ENCODE measurements at regions not wholly inside any gene's neighbourhood (a gene's known extent, or its start where the extent isn't known, plus 50 kb on each side); places are given as distances from the start of the nearest gene placed in this dataset.
A peak's percentile ranks its signal among the peaks of the same experiment; 100 is the strongest.

DNA sequence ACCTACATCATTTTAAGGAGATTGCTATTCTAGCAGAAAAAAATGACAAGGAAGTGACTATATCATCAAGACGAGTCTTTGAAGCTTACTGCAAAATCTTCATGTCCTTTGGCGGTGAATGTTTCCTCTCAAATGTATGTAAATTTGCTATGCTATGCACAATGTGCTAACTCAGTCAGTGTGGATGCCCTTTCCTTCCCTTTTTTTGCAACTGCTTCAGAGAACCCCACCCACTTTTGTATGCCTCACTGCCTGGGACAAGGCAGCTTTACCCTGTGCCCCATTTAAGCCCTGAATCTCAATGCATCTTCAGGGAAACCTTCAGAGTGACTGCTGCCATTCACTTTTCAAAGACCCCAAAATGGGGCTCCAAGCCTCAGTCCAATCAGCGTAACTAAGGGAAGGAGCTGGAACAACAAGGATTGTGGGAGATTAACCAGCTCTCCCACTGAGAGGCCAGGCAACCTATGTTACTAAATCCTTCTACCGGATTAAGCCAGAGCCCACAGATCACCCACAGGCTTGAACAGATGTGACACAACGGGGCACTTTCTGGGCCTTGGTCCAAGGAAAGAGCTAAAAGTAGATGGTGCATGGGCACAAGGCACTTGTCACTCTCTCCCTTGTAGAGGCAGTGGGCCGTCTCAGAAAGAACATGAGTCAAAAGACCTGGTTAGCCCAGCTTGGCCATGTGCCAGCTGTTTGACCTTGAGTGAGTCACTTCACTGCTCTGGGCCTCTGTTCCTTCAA, 154.4 kb downstream of the PLPP3 start:
- peak; percentile 86 for DNase-seq (ENCODE audit: low spot score)
- intact Hi-C loops (cut with DNase I) = loop anchor here (5.0 kb wide), 1 partner anchor 48 kb away; no protein-coding TSS in a partner anchor

DNA sequence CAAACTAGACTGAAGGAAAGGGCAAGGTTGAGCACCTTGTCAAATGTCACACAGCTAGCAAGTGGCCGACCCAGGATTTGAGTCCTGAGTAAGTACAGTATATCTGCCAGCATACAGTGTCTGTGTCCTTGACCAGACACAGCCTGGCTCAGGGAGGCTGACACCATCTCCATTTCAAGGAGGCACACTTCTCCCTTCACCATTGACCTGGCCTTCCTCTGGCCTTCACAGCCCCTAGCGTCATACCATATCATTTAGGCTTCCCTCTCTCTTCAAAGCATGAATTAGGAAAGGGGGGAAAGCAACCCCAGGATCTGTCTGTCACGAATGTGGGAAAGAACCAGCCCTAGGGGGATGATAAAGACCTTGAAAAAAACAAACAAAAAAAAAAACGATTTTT, 155.6 kb downstream of the PLPP3 start:
- no peak for DNase-seq (ENCODE audit: low spot score)
- intact Hi-C loops (cut with DNase I) = no loop called here

DNA sequence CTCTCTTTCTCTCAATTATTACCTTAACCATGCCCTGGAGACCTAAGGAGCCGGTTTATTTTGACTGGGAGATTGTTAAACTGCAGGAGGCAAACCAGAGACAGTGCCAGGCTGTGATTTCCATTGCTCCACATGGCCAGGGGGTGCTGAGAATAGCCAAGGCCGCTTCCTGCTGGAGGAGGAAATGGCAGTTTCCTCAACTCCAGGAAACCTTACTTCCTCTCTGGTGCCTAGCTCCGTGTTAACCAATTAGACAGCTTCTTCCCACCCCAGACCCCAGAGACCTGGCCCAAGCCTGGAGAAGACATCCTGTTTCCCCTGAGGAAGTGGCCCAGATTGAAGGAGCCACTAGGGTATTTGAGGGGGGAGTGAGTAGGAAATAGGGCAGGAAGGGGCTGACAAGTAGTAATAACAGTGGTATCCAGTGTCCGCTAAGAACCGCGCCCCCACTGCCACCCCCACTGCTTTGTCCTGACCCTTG, 161.2 kb downstream of the PLPP3 start:
- intact Hi-C loops (cut with DNase I) = loop anchor here (10.0 kb wide), 1 partner anchor 1053 kb away; no protein-coding TSS in a partner anchor
- no peak for DNase-seq (ENCODE audit: low spot score)

DNA sequence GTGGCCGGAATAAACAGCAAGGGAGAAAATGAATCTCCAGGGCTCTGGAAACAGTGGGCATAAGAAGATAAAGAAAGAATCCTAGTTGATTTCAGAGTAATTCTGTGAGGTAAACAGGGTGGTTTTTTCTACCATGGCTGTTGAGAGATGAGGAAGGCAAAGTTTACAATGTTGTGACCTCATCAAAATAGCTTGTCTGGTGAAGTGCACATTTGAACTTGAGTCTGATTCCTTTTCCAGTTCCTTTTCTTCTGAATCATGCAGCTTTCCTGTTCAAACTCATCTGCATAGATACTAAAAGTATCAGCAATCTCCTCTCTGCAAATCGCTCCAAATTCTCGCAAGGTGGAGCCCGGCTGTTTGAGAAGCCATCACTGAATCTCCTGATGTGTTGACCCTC, 161.7 kb downstream of the PLPP3 start:
- intact Hi-C loops (cut with DNase I) = loop anchor here (10.0 kb wide), 1 partner anchor 1053 kb away; no protein-coding TSS in a partner anchor
- DNase-seq (ENCODE audit: low spot score) = no peak

DNA sequence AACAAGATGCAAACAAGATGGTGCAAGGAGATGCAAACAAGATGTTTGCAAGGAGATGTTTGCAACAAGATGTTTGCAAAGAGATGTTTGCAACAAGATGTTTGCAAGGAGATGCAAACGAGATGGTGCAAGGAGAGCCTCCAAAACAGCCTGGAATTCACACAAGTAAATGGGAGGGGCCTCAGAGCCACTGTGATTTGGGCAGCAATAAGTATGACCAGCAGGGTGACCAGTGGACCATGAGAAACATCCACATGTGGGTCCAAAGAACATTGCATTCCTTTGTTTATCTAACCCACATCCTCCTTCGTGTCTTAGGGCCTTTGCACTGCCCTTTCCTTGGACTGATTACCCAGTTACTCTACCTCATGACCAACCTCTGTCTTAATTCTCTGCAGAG, 162.9 kb downstream of the PLPP3 start:
- intact Hi-C loops (cut with DNase I) = loop anchor here (10.0 kb wide), 1 partner anchor 1052 kb away; no protein-coding TSS in a partner anchor
- DNase-seq (ENCODE audit: low spot score) = no peak

DNA sequence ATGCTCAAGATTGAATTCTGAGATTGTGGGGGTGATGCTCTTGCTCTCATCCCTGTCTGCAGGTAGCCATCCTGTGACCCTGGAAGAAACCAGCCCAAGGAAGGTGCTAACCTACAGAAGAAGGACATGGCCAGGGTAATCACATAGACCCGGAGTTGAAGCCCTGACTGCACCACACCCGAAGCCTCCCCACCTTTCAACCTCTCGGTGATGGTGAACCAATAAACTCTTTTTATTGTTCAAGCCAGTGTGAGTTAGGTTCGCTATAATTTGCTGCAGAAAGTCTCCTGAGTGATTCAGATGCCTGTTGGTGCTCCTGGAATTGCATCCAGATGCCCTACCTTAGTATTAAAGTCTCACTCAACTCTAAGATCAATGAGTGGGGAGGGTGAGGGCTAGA, 163.6 kb downstream of the PLPP3 start:
- no peak for DNase-seq (ENCODE audit: low spot score)
- intact Hi-C loops (cut with DNase I) = loop anchor here (10.0 kb wide), 1 partner anchor 1051 kb away; no protein-coding TSS in a partner anchor

DNA sequence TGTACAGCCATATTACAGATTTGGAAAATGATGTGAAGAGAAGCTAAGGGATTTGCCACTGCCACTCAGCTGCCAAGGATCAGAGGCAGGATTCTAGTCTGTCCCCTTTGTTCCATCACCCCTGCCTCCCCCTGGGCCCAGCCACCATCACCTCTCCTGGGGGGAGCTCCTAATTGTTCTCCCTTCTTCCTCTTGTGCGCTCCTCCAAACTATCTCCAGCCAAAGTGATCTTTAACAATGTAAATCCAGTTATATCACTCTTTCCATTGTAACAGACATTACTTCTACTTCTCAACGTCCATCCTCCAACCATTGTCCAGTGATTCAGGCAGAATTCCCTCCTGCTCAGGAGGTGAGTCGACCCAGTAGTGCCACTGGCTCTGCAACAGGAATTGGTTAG, 164.1 kb downstream of the PLPP3 start:
- intact Hi-C loops (cut with DNase I) = loop anchor here (10.0 kb wide), 1 partner anchor 1050 kb away; no protein-coding TSS in a partner anchor
- no peak for DNase-seq (ENCODE audit: low spot score)

DNA sequence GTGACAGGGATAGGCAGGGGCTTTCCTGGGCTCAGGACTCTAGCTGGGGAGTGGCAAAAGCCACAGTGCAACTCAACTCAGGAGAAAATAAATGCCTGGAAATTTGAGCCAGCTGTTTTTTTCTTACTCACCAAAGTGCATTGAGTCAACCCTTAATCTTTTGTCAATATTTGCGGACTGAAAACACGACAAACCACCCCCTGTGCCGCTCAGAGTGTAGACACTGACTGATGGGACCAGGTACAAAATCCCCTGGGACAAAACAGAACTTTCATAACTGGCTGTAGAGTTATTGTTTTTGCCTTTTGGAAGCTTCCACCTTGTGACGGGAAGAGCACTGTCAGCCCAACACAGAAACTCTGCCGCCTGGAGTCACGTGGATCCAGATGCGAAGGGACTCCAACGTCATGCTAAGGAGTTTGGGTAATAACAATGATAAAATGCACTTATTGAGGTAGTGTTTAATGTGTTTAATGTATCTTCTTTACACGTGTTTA, 164.6 kb downstream of the PLPP3 start:
- DNase-seq (ENCODE audit: low spot score) = no peak
- intact Hi-C loops (cut with DNase I) = loop anchor here (5.0 to 10.0 kb wide), 4 partner anchors 43 to 1050 kb away; no protein-coding TSS in a partner anchor

DNA sequence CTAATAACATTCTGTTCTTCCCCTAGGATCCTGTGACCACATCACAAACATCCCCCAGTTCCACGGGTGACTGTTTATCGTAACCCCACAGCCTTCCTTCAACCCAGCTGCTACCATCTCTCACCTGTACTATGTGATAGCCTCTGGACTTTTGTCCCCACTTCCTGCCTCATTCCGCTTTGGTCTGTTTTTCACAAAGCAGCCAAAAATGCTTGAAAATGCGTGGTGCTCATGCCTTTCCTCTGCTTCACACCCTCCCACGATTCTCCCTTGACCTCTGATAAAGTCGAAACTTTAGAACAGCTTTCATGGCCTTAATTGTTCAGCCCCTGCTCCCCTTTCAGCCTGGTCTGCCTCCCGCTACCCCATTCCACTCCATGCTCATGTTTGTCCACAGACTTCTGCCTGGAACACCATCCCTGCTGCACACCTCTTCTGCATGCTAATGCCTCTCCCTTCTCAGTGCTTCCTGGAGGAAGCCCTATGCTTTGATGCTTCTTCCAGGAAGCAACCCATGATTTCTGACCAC, 165.6 kb downstream of the PLPP3 start:
- intact Hi-C loops (cut with DNase I) = loop anchor here (2.0 to 10.0 kb wide), 5 partner anchors 44 to 1049 kb away; partner anchors contain the start of gene PLPP3
- no peak for DNase-seq (ENCODE audit: low spot score)

DNA sequence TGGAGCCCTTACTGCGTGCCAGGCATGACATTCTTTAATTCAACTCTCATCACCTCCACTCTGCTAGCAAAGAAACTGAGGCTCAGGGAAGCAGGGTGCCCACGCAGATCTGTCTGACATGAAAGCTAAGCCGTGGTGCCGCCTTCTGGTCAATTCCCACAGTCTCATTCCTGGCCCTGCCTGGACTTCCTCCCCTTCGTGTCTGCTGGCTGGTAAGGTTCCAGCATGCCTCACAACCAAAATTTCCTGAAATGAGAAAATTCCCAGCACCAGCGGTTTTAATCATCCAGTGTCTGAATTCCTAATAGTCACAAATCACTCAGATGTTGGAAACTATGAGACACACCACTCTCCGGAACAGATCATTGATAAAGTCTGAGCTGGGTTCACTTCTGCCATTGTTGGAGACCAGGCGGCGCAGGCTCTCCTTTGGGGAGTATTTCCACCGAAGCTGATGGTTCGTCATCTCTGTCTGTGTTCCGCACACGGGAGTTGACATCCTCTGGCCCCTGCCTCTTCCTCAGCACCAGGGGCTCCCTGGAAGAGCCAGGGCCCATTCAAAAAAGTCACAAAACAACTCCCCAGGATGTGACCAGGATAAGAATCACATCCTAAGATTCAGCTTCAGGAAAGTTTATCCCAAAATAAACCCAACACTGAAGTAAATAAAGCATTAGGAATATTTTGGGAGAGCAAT, 167.7 kb downstream of the PLPP3 start:
- DNase-seq (ENCODE audit: low spot score) = peak; percentile 79
- intact Hi-C loops (cut with DNase I) = loop anchor here (2.0 to 10.0 kb wide), 5 partner anchors 46 to 1047 kb away; partner anchors contain the start of gene PLPP3

DNA sequence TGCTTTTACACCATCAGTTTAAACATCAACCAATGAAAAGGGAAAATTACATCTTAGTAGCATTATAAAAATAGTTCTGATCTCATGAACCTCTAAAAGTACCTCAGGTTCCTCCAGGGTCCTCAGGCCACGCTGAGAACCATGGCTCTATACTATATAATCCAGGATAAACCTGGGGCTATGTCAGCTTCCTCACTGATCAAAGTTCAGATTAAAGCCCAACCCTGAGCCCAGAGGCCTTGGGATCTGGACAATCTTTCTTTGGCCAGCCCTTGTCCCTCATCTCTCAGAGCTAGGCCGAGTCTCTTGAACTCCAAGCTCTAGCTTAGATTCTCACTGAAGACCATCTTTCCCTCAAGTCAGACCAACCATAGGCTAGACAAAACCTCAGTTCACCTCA, 168.3 kb downstream of the PLPP3 start:
- intact Hi-C loops (cut with DNase I) = loop anchor here (5.0 to 10.0 kb wide), 4 partner anchors 46 to 1046 kb away; no protein-coding TSS in a partner anchor

DNA sequence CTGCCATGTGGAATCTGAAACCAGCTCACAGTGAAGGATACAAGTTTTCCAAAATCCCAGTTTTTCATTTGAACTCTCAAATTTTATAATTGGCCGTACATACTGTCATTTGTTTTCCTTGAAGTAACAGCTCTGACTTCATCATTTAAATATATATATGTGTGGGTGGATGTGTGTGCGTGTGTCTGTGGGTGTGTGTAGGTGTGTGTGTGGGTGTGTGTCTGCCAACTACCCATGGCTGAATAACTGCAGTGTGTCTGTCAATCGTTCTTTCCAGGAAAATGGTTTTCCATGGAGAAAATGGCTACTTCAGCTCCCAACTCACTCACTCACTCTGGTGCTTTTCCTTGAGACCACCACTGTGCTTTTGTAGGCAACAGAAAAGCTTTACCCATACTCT, 169.0 kb downstream of the PLPP3 start:
- intact Hi-C loops (cut with DNase I) = loop anchor here (5.0 to 10.0 kb wide), 4 partner anchors 47 to 1046 kb away; no protein-coding TSS in a partner anchor
- no peak for DNase-seq (ENCODE audit: low spot score)

More for the DNA sequence above, 168.3 kb downstream of the PLPP3 start:
- no peak for DNase-seq (ENCODE audit: low spot score)

DNA sequence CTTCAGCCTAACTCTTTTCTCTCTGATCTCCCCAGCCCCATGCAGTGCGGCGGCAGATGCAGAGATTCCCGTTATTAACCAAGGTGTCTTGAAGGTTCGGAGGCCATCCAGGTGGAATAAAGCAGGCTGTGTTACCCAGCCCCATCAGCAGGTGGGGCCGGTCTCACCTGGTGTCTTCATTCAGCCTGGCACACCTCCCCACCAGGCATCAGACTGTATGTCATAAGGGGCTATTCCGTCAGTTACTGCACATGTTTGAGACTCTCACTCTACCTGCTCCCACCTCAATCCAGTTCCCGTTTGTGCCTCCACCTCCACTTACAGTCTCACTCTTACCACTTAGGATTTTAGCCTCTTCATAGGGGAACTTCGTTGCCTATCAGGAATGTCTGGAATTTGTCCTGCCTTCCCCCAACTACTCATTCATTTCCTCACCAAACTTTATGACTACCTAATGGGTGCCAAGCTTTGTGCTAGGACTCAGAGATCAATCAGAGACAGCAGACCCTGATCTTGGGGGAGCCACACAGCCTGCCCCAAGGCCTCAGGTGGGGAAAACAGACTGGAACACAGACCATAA, 170.2 kb downstream of the PLPP3 start:
- intact Hi-C loops (cut with DNase I) = loop anchor here (10.0 kb wide), 2 partner anchors 114 to 334 kb away; no protein-coding TSS in a partner anchor
- DNase-seq (ENCODE audit: low spot score) = no peak

DNA sequence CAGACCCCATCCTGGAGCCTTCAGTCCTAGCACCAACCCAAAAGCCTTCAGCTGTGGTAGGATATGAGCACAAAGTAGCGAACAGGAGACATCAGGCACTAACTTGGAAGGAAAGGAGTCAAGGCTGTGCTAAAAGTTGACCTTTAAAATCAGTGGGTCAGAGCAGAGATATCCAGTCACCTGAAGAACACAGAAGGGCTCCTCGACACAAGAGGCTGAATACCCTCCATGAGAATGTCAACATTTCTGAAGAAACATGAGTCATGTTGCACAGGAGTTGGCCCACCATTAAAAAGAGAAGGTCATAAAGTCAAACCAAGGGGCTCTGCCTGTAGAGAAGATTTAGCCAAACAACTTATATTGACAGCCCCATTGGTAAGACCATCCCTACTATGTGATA, 172.5 kb downstream of the PLPP3 start:
- no peak for DNase-seq (ENCODE audit: low spot score)
- intact Hi-C loops (cut with DNase I) = loop anchor here (10.0 kb wide), 2 partner anchors 112 to 332 kb away; no protein-coding TSS in a partner anchor

DNA sequence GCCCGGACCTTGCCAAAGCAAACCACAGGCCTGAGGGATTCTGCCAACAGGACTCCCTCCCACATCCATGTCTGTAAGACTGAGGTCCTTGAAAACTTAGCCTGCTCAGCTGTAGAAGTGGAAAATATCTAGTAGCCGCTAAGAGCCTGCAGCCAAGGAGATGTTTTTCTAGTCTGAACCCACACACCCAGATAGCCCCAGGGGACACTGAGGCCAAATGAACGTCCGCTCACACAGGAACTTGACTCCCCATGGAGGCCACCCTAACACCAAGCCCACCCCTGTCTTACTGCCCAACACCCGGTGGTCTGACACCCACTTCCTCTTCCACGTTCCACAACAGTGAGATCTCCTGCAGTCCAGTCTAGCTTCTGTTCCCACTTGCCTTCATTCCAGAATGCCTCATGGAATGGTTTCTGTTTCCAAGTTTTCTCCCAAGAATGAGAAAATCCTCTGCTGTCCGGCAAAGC, 174.8 kb downstream of the PLPP3 start:
- peak; percentile 81 for DNase-seq (ENCODE audit: low spot score)
- intact Hi-C loops (cut with DNase I) = loop anchor here (5.0 to 10.0 kb wide), 3 partner anchors 110 to 330 kb away; no protein-coding TSS in a partner anchor

DNA sequence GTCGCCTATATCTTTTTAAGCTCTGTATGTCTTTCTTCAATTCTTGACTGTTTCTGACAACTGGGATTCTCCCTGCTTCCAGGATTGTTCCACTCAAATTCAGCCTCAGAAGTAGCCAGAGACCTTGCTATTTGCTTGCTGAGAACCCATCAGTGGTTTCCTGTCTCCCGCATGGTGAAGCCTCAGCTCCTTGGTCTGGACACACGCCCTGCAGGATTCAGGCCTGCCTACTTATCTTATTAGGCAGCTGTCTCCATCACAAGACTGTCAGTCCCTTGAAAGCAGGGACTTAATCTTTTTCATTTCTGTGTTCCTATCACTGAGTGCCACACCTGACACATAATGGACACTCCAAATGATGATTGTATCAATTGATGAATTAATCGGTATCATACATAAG, 175.3 kb downstream of the PLPP3 start:
- intact Hi-C loops (cut with DNase I) = loop anchor here (5.0 to 10.0 kb wide), 3 partner anchors 109 to 329 kb away; no protein-coding TSS in a partner anchor
- DNase-seq (ENCODE audit: low spot score) = no peak

DNA sequence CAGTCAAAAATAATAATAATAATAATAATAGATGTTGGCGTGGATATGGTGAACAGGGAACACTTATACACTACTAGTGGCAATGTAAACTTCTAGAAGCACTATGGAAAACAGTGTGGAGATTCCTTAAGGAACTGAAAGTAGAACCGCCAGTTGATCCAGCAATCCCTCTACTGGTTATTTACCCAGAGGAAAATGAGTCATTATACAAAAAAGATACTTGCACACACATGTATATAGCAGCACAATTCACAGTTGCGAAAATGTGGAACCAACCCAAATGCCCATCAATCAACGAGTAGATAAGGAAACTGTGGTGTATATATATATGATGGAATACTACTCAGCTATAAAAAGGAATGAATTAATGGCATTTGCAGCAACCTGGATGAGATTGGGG, 176.0 kb downstream of the PLPP3 start:
- intact Hi-C loops (cut with DNase I) = loop anchor here (5.0 to 10.0 kb wide), 3 partner anchors 109 to 329 kb away; no protein-coding TSS in a partner anchor
- DNase-seq (ENCODE audit: low spot score) = no peak

DNA sequence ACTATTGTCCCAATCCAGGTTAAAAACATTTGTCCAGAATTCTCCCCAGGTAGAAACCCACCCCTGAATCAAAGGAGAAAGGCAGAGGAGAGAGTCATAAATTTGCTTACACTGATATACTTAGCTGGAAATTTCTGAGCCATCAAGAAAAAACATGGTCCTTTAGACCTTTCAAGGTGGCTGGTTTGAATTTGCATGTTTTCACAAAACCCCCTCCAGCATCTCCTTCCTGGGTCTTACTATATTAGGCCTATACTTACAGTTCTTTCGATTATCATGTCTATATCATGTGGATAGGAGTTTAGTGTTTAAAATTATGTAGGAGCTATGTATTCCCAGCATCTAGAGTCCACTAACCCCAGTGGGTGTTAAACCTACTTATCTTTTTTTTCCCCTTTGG, 178.2 kb downstream of the PLPP3 start:
- DNase-seq (ENCODE audit: low spot score) = no peak
- intact Hi-C loops (cut with DNase I) = loop anchor here (5.0 to 10.0 kb wide), 3 partner anchors 106 to 326 kb away; no protein-coding TSS in a partner anchor

DNA sequence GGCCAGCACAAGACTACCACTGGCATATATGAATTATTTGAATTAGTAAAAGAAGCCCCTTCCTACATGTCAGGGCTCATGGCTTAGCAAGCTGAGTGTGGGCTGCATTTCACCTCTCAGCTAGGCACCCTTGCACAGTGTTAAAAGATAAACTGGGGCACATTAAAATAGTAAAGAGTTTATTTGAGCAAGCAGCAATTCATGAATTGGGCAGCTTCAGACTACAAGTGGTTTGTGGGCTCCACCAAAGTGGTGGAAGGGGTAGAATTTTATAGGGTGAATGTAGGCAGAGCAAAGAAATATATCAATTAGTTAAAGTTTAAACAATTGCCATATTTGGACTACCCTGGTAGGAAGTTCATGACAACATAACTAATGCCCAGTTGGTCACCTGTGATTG, 178.8 kb downstream of the PLPP3 start:
- intact Hi-C loops (cut with DNase I) = loop anchor here (5.0 to 10.0 kb wide), 3 partner anchors 106 to 326 kb away; no protein-coding TSS in a partner anchor
- no peak for DNase-seq (ENCODE audit: low spot score)

Measured in cardiac septum (tissue), 1 donor.